IPS-NIHi7 (cell line): ENCODE measurements at regions not wholly inside any gene's neighbourhood (a gene's known extent, or its start where the extent isn't known, plus 50 kb on each side); places are given as distances from the start of the nearest gene placed in this dataset.

Experiments used
- DNase-seq: peaks from one replicate; pipeline ENCODE4 v3.0.0; 2012; ENCODE audit warnings: mixed read lengths; ENCODE audit errors: extremely low spot score

DNA sequence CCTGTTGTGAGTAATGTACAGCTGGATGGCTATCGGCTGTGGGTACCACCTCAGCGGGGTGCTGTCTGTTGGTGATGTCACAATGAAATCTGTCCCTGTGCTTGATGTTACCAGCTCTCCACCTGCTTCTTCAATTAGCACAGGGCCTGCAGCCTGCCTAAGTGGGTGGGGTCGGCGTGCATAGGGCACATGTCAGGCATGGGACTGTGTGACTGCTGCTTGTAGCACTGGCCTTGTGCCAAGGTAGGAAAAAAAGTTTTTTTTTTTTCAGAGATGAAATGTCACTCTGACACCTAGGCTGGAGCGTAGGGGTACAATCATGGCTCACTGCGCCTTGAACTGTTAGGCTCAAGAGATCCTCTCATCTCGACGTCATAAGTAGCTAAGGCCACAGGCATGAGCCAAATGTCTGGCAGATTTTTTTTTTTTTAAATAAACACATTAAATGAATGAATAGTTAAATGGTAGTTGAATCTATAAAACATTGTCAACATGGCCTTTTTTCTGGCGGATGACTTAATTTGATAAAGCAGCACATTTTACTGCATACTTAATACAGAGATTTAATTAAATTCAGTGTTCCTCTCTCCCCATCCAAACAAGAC lies 222.5 kb downstream of the NXNL2 start:
- no peak for DNase-seq

DNA sequence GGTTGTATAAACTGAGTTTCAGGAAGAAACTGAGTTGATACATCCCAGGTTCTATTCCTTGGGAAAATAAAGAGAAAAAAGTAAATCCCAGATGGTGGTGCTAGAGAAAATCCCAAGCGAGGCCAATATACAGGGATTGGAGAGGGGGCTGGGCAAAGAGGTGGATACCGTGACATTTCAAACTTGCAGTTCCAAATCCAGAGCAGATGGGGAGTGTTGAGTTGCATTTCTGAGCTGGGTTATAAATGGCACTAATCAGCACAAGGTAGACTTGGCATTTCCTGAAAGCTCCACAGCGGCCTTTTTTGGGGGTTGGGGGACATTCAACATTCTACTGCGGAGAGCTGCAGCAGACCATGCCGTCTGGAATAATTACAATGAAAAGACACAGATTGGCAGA lies 224.4 kb downstream of the NXNL2 start:
- no peak for DNase-seq

DNA sequence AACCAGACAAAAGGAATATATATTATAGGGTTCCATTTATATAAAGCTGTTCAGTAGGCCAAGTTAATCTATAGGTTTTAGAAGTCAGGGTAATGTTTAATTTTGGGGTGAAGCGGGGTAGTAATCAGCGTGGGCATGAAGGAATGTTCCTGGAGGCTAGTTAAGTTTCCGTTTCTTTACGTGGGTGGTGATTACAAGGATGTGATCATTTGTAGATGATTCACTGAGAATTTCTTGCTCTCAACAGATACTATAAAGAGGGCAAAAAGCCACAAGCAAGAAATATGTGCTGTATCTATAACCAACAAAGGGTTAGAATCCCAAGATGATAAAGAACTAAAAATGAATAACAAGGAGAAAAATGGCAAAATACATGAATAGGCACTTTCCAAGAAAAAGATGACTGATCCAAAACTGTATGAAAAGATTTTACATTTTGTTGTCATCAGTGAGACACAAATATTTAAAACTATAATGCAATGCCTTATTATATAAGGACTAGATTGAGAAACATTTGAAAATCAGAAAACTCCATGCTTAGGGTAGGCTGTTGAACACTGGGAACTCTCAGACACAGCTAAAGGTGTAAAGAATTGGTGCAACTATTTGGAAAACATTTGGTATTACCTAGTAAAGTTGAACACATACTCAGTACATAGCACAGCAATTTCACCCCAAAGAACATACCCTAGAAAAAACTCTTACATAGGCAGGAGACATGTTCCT lies 224.3 kb upstream of the S1PR3 start:
- DNase-seq, result no peak

DNA sequence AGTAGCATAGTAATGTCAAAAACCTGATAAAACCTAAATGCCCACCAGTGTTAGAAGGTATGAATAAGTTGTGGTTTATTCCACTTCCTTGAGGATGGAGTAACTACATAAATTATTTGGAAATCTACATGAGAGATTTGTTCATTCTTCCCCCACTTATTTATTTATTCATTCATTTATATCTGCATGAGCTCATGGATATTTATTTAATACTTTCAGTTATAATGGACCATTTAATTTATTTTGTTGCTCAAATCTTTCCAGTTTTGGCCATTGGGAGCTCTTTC lies 223.8 kb upstream of the S1PR3 start:
- no peak for DNase-seq

DNA sequence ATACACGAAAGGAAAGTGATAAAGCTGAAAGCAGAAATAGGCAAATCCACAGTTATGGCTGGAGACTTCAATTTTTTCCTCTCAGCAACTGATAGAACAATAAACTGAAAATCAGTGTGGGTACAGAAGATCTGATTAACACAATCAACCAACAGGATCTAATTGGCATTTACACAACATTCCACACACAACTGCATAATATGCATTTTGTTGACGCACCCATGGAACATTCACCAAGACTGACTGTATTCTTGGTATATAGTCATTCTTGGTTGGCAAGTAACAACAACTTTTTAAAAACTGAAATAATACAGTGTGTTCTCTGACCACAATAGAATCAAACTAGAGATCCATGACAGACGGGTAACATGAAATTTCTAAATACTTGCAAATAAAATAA lies 218.7 kb upstream of the S1PR3 start:
- no peak for DNase-seq

DNA sequence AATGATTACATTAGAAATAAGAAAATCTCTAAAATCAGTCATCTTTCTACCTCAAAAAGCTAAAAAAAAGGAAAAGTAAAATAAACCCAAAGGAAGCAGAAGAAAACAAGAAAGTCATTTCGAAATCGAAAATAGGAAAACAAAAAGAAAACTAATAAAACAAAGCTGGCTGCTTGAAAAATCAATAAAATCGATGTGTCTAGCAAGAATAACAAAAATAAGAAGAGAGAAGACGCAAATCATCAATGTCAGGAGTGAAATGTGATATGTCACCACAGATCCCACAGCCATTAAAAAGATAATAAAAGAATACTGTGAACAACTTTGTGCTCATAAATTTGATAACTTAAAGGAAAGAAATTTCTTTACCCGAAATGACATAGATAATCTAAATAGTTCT lies 218.1 kb upstream of the S1PR3 start:
- DNase-seq, result no peak

DNA sequence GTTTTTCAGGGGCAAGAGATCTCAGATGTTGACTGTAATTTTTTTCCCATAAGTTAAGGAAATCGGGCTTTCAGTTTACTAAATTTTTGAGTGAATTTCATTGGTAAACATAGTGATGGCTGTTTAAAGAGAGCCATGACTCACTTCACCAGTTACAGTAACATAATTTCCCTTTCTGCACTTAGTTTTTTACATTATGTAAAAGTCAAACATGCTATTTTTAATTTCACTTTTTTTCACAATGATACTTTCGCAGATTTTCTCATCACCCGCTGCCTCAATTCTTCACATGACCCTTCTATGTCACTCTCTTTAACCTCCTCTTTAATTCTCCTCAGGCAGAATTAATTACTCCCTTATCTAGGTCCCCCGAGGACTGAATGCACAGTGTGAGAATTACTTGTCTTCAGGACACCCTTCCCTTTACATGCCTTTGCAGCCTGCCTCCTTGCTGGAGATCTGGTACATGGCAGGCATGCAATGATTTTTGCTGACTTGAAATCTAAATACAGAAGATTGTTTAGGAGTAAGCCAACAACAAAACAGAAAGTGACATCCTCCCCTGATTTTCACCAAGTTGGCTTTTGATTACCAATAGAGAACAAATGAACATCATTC lies 217.5 kb upstream of the S1PR3 start:
- no peak for DNase-seq

DNA sequence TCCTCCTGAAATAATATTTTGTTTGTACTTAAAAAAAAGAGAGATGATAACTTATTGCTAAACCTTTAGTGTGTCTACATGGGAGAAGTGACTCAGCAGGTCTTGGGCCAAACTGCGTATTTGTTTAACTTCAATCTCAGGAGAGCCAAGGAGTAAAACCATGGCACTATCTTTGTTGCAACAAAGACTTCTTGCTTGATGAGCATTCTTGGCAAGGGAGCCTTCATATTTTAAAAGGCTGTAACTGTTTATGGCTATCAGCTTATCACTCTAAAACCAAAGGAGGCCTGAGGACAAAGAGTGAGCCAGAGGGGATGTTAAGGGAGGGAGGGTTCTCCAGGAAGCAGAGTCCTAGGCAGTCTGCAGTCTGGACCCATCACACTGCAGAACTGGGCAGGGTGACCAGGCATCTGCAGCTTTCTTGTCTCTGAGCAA lies 216.2 kb upstream of the S1PR3 start:
- no peak for DNase-seq

DNA sequence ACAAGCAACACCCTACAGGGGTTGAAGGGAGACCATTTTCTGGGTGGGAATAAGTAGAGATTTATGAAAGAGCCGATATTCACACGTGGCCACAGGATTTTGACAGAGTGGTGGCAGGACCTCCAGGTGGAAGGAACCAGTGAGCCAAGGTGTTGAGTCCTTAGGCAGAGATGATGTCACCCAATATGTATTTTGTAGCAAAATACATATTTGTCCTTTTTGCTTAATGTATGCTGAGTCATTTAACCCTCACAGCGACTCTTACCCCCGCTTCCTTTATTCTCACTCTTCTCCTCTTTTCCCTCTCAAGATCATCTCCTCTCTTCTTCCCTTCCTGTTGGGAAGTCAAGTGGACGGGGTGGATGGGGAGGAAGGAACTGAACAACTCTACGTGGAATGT lies 215.7 kb upstream of the S1PR3 start:
- no peak for DNase-seq

DNA sequence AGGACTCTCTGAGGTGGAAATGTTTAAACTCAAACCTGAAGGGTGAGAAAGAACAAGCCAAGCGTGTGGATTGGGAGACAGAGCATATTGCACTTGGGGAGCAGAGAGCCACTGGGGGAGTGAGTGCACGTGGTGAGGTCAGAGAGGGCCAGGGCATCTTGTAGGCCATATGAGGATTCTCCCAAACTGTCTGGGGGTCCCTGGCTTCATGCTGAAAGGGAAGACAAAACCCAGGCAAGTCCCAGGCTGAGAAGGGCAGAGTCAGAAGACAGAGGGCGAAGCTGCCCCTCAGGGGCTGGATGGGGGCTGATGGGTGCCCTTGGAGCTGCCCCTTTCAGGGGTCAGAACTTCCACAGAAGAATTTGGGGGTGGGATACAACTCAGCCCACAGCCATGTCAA lies 215.3 kb upstream of the S1PR3 start:
- no peak for DNase-seq

DNA sequence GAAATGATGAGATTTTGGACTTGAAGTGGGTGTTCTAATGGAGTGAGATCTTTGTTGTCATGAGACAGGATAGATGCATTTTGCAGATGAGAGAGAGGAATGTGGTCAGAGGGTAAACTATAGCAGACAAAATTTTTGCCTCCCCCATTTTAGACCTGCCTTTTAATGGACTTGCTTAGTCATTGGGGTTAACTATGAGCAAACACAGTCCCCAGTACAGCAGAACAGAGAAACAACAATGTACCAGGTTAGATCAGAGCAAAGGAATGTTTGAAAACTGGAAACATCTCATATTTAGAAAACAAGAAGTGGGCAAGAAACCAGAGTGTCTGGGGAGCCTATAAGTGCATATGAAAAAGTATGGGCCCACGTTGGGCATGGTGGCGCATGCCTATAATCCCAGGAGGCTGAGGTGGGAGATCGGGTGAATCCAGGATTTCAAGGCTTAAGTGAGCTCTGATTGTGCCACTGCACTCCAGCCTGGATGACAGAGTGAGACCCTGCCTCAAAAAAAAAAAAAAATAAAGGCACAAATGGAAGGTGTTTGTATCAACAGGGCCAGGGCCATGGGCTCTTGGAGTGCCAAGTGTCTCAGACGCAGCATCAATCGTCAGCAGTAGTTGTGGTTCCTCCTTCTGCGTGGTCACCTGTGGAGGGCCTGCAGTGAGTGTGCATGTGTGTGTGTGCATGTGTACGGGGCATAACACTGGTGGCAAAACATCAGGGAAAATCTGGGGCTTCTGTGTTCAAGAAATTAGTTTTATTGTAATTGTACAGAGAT lies 214.4 kb upstream of the S1PR3 start:
- no peak for DNase-seq

DNA sequence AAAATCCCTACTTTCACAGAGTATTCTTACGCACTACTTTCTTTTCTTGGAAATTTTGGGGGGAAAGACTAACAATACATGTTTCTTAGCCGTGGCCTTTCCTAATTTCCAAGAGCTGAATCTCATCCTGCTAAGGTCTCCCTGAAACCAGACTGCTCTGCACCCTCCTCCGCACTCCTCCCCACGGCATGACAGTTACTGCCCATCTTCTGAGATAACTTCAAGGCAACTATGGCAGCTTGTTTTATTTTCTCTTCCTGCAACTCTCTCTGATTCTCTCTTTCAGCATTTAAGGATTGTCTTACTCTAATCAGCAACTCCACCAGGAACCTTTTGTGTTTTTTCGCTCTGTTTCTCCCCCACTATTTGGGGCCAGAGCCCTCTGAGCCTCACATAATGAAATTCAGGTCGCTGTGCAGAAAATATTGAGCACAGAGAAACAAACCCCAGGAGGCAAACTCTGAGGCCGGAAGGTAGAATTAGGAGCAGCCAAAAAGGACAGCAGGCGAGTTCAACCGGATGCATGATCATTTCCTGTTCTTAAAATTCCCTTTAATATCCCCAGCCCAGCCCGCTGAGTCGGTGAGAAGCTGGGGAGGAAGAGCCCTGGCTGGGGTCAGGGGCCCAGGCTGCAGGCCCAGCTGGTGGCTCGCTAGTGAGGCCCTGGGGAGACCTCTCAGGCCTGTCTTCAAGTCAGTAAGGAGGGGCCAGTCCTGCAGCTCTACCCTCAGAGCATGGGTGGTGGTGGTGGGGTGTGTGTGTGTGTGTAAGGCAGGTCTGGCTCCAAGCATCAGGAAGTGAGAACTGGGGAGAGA lies 213.6 kb upstream of the S1PR3 start:
- DNase-seq, result no peak

DNA sequence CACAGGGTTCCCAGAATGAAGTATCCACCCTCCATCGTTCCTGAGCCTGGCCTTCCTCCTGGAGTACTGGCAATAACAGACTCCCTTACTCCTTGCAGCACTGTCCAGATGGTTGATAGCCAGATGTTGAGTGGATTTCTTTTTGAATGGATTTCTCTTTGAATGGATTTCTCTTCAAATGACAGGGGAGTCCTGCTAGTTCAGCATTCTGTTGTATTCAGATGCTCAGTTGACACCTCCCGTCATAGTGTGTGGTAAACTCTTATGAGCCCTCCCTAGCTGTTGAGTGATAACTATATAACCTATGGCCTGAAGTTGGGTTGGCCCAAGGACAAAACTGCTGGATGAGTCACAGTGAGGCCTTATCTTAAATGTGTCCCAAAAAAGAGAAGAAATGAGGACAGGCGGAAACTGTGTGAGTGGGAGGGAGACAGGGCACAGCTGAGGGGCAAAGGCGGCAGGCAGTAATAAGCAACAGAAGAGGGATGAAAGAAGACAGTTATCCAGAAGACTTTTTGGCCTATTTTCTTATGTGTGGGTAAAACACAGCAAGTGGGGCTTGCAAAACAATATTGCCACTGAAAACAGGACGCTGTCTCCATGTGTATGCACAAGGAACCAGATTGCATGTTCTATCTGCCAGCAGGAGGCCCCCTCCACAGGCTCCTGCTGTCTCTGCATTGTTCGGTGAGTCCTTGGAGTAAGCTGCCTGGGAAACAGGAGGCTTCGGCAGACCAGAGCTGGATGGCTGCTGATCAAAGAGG lies 209.5 kb upstream of the S1PR3 start:
- DNase-seq, result peak; percentile 65

DNA sequence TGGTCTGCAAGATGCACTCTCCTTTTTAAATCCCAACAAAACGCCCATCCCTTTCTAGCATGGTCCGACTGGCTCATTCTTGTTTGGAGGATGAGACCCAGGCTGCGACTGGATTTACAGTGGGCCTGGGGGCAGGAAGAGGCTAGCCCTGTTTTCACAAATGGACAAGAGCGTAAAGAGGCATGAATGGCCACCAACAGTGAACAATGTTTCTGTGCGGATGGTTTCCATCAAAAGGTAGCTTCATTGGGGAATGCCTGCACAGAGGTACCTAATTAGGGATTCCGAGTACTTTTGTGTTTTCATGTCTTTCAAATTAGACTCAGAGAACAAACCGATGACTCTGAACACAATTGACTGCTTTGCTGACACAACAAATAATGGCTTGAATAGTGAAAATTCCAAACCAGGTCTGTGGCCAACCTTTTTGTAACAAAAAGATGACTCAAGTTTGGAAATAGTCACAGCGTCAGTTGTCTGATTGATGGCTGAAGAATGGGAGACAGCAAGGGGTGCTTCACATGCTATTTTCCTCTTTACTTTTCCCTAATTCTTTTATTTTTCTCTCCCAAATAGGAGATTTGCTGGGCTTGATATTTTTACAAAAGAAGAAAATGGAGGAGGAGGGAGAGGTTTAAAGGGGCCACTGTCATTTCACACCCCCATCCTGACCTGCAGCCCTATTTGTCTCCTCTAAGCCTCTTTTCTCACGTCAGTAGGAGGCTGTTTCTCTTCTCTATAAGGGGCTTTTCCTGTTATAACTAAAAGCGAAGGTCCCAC lies 208.1 kb upstream of the S1PR3 start:
- no peak for DNase-seq

DNA sequence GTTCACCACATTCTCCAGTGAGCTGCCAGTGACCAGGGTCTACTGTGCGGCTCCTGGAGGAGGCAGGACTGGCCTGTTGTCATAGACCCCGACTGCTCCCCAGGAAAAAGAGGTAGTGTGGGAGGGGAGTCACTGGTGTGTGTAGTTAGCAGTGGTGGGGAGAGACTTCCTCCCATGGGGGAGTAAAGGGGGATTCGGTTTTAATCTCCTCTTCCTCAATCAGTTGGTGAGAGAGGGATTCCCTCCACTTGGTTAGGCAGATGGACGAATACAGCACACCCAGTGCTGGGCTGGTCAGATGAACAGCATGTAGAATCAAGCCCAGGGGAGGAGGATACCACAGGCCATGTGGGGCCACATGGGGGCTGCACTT lies 207.6 kb upstream of the S1PR3 start:
- no peak for DNase-seq

DNA sequence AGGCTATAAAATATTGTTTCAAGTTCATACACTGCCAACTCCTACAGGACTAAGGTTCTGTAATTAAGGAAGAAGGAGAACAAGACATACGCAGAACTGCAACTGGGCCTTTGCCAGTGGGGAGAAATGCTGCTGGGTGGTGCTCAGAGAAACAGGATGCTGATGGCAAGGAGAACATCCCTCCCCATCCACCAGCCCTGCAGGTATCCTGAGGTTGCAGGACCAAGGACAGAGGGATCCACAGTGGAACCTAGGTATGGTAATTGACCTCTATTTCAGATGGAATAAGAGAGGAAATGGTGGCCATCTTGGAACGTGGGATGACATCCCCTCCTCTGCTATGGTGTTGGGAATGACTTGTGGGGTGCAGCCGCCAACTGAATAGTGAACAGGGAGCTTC lies 206.3 kb upstream of the S1PR3 start:
- DNase-seq, result no peak

DNA sequence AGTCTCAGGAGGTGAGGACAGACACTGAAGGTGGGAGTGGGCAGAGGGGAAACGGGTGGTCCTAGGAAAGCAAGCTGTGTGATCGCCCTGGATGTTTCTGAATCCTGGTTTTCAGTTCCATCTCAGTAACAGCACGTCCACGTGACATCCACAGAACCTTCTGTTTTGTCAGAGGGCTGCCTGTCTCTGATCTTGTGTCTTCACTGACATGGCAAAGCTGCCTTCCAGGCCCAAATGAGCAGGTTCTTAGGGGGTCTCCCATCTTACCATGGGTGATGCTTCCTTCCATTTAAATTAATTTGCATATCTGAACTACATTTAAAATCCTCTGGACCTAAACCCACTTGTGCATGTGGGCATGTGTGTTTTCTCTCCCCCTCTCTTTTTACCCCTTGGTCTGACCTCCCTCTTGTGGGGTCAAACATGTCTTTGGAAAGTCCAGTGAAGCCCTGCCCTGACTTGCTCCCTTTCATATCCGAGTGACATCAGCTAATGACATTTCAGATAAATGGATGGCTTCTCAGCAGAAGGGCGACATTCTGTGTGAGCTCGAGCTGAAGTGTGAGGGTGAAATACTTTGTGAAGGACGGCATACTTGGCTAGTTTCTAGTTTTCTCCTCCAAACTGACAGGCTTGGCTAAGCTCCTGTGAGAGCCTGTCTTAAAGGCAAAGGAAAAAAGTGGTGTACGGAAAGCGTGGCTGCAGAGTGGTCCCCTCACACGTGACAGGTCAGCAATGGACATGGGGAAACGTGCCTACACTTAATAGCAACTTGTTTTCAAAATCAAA lies 204.8 kb upstream of the S1PR3 start:
- no peak for DNase-seq

DNA sequence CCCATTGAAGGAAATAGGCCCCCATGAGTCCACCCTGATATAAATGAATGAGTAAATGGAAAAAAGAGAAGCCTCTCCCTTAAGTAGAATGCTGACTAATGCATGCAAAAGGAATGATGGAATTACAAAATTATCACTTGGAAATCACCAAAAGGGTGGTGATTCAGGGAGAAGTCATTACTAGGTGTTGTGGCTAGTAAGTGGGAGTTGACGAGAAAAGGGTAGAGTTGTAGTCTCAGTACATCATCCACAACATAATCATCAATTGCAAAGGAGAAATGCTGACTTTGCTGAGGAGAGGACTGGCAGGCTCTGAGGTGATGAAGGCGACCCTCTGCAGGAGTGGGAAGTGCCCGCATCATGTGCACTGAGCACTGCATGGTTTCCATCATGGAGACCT lies 201.5 kb upstream of the S1PR3 start:
- DNase-seq, result no peak

DNA sequence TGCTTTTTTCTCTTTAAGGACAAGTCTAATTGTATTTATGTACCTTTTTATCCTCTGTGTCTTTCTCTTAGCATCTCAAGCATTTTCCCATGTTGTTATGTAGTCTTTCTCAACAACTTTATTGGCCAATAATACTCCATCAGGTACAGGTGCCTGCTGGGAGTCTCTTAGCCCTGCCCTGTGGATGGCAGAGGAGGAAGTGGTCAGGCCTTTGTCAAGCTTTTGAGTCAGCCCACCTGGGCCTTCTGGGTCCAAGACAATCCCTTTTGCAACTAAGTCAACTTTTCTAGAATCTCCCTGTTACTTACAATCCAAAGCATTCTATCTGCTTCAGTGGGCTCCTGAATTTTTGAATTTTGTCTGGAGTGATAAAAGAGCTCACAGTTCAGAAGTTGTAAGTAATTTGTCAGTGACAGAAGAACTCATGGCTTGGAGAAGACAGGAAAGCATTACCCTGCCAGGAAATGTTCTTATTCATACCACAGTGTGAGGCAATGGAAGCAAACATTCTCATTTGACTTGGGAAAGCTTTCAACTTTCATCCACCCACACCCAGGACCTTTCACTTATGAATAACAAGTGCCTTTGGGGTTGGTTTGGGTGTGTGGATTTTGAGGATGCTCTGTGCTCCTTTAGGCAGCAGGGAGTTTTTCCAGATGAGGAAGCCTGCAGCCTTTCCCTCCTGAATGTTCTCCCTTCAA lies 200.0 kb upstream of the S1PR3 start:
- DNase-seq, result no peak
